SJCRH30 (cell line): ENCODE measurements at regions not wholly inside any gene's neighbourhood (a gene's known extent, or its start where the extent isn't known, plus 50 kb on each side); places are given as distances from the start of the nearest gene placed in this dataset.

Experiments
- DNase-seq, 2 experiments: peaks; one replicate each; pipeline ENCODE4 v3.0.0-alpha.2; 2015 to 2020
- H3K27ac ChIP-seq: fragments of 250-450 bp; sonication (Bioruptor Pico); 2 replicates; pipeline ENCODE4 v1.5.1; 2020; ENCODE audit warnings: mild to moderate bottlenecking, moderate library complexity
- H3K27me3 ChIP-seq: fragments of 250-450 bp; sonication (Bioruptor Pico); 2 replicates; pipeline ENCODE4 v1.5.1; 2020; ENCODE audit warnings: mild to moderate bottlenecking, moderate library complexity
- H3K36me3 ChIP-seq: fragments of 250-450 bp; sonication (Bioruptor Pico); 2 replicates; pipeline ENCODE4 v1.5.1; 2020; ENCODE audit warnings: mild to moderate bottlenecking, moderate library complexity
- H3K4me1 ChIP-seq: fragments of 250-450 bp; sonication (Bioruptor Pico); 2 replicates; pipeline ENCODE4 v1.5.1; 2020; ENCODE audit warnings: mild to moderate bottlenecking, moderate library complexity
- H3K4me3 ChIP-seq: fragments of 250-450 bp; sonication (Bioruptor Pico); 2 replicates; pipeline ENCODE4 v1.5.1; 2020; ENCODE audit warnings: mild to moderate bottlenecking, moderate library complexity
- H3K9me3 ChIP-seq: fragments of 250-450 bp; sonication (Bioruptor Pico); replicated peaks from 2 replicates; pipeline ENCODE4 v1.5.1; 2020; ENCODE audit warnings: mild to moderate bottlenecking, moderate library complexity

DNA sequence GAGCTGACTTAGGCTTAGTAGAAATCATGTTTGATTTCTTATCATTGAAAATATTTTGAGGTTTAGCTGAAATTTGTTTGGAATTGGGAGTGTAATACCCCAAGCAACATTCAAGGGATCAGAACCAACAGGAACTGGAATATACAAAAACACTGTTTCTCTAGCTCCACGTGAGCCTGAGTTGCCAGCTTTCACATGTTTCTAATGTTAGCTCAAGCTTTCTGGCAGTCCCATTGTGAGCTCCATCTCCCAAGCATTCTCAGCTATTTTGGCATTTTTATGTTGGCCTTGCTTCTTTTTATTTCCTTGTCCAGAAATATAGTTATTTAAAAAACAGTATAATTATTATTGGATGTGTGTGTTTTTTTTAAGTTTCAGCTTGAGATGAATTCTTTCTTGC, 427.1 kb upstream of the DPH6 start:
- no peak overlapping the region for H3K27ac ChIP-seq
- H3K27me3 ChIP-seq: no peaks in the 10 kb centered on the region
- H3K36me3 ChIP-seq: no peaks in the 10 kb centered on the region
- no peaks in the 10 kb centered on the region for H3K4me1 ChIP-seq
- H3K9me3 ChIP-seq: no peaks in the 10 kb centered on the region
- no peak overlapping the region for H3K4me3 ChIP-seq
- DNase-seq: no peak

DNA sequence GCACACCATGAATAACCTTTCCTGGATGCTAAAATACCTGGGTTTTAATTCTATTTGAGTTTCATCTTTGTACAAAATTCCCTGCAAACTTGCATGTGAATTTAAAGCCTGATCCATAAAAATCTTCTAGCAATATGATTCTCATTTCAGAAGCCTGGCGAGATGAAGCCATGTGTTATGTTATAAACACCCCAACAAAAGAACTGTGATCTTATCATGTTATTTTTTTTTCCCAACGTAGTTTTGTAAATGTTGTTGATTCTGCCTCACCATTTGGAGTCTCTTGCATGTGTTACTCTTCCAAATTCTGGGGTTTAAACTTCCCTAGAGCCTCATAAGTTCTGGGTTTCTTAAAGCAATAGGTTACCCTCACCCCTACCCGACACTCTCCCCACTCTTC, 428.1 kb upstream of the DPH6 start:
- H3K27ac ChIP-seq: no peak overlapping the region
- H3K9me3 ChIP-seq: no peaks in the 10 kb centered on the region
- no peaks in the 10 kb centered on the region for H3K36me3 ChIP-seq
- 0 out of 2 replicates have a peak, but pooled peaks cover 4% of the 10 kb centered on the region for H3K27me3 ChIP-seq
- H3K4me1 ChIP-seq: no peaks in the 10 kb centered on the region
- no peak overlapping the region for H3K4me3 ChIP-seq
- no peak for DNase-seq

DNA sequence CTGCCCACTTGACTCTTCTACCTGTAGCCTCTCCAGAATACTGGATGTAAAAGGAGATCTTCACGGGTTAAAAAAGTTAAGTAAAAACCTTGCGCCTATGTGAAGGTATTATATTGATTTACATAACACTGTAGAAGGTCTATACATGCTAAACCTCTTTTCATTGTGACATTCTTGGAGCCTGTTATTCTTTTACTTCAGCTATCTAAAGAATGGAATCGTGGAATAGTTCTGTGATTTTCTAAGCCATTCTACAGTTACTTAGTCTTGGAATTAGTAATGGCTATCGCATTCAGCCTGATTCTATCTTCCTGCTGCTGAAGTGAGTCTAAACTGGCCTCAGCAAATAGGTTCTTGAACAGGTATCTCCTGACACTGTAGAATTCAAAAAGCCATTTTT, 430.0 kb upstream of the DPH6 start:
- no peak for DNase-seq

DNA sequence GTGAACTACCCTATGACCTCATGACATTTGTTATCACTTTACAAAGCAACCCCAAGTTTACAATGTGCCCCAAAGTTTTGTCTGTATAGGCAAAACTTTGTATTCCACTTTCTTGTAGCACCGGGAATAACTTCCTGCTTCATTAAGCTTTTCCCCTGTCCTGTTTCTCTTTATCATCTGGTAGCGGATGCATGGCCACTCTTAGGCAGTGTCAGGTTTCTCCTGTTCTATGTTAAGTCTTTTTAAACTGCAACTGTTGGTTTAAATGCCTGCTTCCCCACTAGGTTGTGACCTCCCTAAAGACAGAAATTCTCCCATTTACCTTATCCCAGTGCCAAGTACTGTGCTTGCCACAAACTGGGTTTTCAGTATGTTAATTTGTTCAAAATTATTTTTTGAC, 433.6 kb upstream of the DPH6 start:
- Histone ChIP-seq H3K4me3 (no peak overlapping the region), H3K4me1 (no peaks in the 10 kb centered on the region), H3K9me3 (no peaks in the 10 kb centered on the region), H3K27ac (no peak overlapping the region), H3K27me3 (0 out of 2 replicates have a peak, but pooled peaks cover 12% of the 10 kb centered on the region), H3K36me3 (no peaks in the 10 kb centered on the region)
- peak in 1 of 2 experiments; percentile 19 for DNase-seq

More for the DNA sequence above, 430.0 kb upstream of the DPH6 start:
- Histone ChIP-seq H3K36me3 (no peaks in the 10 kb centered on the region), H3K4me3 (no peak overlapping the region), H3K27ac (no peak overlapping the region), H3K27me3 (0 out of 2 replicates have a peak, but pooled peaks cover 5% of the 10 kb centered on the region), H3K9me3 (no peaks in the 10 kb centered on the region), H3K4me1 (no peaks in the 10 kb centered on the region)

DNA sequence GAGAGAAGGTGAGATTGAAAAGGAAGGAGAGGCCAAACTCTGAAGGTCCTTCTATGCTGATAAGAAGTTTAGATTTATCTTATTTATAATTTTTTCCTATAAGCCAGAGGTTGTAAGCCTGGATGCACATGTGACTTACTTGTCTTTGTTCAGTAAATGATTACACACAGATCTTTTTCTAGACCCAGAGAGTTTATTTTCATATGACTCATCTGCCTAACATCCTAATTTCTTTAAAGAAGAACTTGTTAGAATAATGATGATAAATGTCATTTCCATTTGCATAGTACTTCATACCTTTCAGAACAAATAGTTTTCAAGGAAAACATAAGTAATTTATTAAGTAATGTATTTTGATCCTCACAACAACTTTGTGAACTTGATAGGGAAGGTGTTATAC, 434.8 kb upstream of the DPH6 start:
- Histone ChIP-seq H3K36me3 (no peaks in the 10 kb centered on the region), H3K27me3 (0 out of 2 replicates have a peak, but pooled peaks cover 12% of the 10 kb centered on the region), H3K4me3 (no peak overlapping the region), H3K9me3 (no peaks in the 10 kb centered on the region), H3K27ac (no peak overlapping the region), H3K4me1 (no peaks in the 10 kb centered on the region)
- no peak for DNase-seq

DNA sequence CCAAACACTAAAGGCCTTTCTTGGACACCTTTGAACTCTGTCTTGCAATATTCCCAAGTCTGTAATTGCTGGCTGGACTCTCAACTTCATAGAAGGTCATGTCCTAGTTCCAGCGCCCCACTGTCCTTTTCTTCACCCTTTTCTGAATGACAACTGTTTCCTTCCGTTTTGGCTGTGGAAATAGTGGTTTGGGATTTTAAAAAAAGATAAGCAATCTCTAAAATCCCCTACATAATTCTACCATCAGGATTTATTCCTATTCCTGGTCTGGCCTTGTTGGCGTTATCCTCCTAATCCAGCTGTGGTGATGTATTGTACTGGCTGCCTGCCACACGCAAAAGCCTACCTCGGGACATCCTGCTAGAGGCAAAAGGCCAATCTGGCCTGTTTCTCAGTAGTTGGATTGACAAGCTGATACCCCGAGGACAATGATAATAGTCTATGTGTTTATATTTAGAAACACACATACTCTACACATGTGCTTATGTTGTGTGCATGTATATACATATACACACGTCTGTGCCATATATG, 440.3 kb upstream of the DPH6 start:
- no peaks in the 10 kb centered on the region for H3K9me3 ChIP-seq
- peak in 1 of 2 experiments; percentile 4 for DNase-seq

DNA sequence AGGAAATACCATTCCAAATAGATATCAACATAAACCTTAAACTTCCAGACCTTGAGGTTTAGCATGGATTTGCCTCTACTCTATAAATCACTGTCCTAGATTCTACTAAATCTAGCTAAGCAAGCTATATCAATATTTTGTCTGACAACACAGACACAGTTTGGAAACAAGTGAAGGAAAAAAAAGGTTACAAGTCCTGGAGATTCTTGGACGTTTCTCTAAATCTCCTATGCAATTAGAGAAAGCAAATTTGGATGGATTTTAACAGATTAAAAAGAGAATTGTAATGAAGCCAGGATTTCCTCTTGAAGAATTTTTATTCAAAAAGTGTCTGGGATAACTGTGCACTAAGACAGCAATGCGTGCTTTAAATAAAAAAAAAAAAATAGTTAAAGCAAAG, 441.1 kb upstream of the DPH6 start:
- H3K27me3 ChIP-seq: 0 out of 2 replicates have a peak, but pooled peaks cover 2% of the 10 kb centered on the region
- H3K36me3 ChIP-seq: no peaks in the 10 kb centered on the region
- no peak overlapping the region for H3K4me3 ChIP-seq
- H3K27ac ChIP-seq: no peak overlapping the region
- no peaks in the 10 kb centered on the region for H3K4me1 ChIP-seq
- no peaks in the 10 kb centered on the region for H3K9me3 ChIP-seq
- no peak for DNase-seq

More for the DNA sequence above, 440.3 kb upstream of the DPH6 start:
- Histone ChIP-seq H3K27me3 (0 out of 2 replicates have a peak, but pooled peaks cover 8% of the 10 kb centered on the region), H3K4me3 (no peak overlapping the region), H3K4me1 (no peaks in the 10 kb centered on the region), H3K27ac (no peak overlapping the region), H3K36me3 (no peaks in the 10 kb centered on the region)

DNA sequence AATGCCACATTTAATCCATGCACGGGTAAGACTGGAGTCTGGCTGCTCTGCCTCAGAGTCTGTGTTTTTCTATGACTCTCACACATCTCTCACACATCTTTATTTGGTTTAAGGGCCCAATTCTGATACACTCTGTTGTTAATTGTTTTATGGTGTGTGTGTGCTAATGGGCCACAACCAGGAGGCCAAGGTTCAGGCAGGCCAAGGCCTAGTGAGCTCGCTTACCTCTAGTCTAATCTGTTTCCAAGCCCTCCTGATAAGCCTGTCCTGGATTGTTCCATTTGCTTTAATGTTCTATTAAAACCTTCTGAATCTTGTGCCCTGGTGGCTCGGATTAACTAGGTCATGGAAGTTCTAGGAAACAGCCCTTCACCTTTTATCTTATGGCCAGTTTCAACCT, 445.4 kb upstream of the DPH6 start:
- no peaks in the 10 kb centered on the region for H3K9me3 ChIP-seq
- no peaks in the 10 kb centered on the region for H3K27me3 ChIP-seq
- DNase-seq: no peak
- H3K36me3 ChIP-seq: no peaks in the 10 kb centered on the region
- no peak overlapping the region for H3K27ac ChIP-seq
- H3K4me3 ChIP-seq: no peak overlapping the region
- no peaks in the 10 kb centered on the region for H3K4me1 ChIP-seq

DNA sequence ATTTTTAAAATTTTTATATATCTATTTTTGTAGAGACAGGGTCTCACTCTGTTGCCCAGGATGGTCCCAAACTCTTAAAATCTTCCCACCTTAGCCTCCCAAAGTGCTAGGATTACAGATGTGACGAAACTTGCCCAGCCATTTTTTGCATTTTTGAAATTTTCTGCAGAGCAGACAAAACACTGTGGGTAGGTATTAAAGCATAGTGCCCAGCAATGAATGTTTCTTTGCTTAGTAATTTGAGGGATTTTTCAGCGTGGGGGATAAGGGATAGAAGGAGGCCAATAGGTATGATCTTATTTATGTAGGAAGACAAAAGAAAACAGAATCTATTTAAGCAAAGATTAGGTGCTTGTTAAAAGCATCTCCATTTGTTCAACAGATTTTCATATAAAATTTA, 446.8 kb upstream of the DPH6 start:
- H3K4me3 ChIP-seq: no peak overlapping the region
- no peaks in the 10 kb centered on the region for H3K9me3 ChIP-seq
- H3K27me3 ChIP-seq: no peaks in the 10 kb centered on the region
- no peak for DNase-seq
- no peak overlapping the region for H3K27ac ChIP-seq
- H3K4me1 ChIP-seq: no peaks in the 10 kb centered on the region
- no peaks in the 10 kb centered on the region for H3K36me3 ChIP-seq

DNA sequence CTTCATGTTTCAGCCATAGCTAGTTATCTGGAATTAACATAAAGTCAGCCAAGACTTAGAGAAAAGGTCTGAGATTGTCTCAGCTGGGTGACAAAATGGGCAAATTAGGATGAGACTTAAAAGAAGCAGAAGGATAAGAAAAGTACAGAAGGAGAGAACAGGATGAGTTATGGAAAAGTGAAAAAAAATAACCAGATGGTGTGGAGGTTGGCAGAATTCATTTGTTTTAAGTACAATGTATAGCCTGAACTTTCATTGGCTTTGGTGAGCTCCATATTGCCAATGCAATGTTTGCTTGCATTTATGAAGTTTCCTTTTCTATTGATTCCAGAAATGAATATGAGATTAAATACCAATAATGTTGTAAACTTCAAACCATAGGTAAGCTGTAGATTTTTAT, 447.2 kb upstream of the DPH6 start:
- no peaks in the 10 kb centered on the region for H3K36me3 ChIP-seq
- no peak overlapping the region for H3K27ac ChIP-seq
- no peak overlapping the region for H3K4me3 ChIP-seq
- no peaks in the 10 kb centered on the region for H3K27me3 ChIP-seq
- no peaks in the 10 kb centered on the region for H3K4me1 ChIP-seq
- H3K9me3 ChIP-seq: no peaks in the 10 kb centered on the region
- no peak for DNase-seq

DNA sequence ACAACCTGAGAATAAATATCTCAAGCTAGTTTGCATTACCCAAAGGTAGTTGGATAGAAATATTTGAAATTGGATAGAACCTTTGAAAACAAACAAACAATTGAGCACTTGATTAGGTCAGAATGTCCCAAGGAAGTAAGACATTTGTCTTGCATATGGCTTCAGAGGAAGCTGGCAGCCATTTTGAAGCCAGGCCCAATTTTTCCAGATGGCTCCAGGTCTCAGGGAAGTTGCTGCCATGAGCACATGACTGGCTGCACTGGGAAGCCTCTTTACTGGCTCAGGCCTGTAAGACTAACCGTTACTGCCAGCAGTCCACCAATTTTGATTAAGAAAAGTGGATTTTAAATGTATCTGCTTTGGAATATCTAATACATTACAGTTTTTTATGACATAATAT, 448.9 kb upstream of the DPH6 start:
- Histone ChIP-seq H3K9me3 (no peaks in the 10 kb centered on the region), H3K27me3 (no peaks in the 10 kb centered on the region), H3K4me3 (no peak overlapping the region), H3K4me1 (no peaks in the 10 kb centered on the region), H3K36me3 (no peaks in the 10 kb centered on the region), H3K27ac (no peak overlapping the region)
- DNase-seq: no peak

DNA sequence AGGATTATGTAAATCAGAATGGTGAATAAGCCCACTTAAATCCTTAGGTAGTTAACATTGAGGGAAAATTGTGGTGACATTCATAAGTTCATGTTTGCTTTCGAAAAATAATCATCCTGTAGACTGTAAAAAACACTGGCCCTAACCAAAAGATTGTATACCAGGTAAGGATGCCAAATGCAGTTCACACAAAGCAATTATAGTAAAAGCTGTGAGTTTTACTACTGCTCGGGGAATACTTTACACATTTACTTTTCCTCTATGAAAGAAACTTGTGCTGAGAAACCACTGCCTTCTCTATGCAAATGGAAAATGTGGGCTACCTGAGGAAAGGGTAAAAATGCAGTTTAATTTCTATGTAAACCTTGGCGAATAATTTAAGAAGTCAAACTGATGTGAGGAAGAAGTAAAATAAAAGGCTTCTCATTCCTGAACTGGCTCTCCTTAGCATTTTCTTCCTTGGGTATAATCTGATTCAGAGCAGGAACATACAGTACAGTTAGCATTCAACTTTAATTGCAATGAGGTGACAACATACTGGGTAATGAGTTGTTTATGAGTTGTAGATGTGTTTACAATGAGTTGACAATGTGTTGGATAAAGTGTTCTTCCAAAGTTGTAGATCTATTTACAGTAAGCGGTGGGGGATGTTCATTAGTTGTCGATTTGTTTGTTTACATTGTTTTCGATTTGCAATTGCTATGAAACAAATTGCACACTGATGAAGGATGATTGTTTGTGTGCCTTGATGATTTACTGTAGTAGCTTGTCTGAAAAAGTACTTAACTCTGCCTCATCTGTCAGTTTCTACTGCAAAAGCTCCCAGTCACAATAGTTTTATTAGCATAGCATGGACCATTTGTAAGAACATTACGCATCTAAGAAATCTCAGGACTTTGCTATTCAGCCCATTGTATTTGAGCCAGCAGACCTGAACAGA, 453.0 kb upstream of the DPH6 start:
- no peaks in the 10 kb centered on the region for H3K36me3 ChIP-seq
- H3K27me3 ChIP-seq: no peaks in the 10 kb centered on the region
- H3K4me3 ChIP-seq: no peak overlapping the region
- H3K27ac ChIP-seq: no peak overlapping the region
- H3K9me3 ChIP-seq: no peaks in the 10 kb centered on the region
- no peak for DNase-seq
- H3K4me1 ChIP-seq: no peaks in the 10 kb centered on the region

DNA sequence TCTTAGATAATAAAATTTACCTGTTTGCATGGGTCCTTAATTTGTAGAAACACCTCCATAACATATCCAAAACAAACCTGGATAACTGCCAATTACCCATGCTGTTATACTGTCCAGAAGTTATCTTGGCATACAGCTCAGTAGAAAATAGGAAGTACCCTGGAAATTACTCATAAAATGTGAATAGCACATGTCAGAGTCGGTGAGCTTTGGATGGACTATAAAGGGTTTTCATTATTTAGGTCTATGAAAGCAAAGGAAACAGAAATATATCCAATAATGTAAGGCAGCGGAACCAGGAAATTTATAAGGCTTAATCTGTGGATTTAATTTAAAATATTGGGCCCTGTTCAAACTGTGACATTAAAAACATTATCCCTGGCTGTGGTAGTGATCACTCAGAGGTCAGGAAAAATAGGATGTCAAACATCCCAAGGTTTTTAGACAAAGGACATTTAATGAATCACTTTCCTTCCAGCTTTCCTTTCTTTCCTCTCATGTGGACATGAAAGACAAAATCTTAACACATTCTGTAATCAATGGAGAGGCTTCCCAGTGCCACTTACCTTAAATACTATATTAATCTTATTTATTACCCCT, 459.0 kb upstream of the DPH6 start:
- Histone ChIP-seq H3K36me3 (no peaks in the 10 kb centered on the region), H3K4me1 (no peaks in the 10 kb centered on the region), H3K27me3 (no peaks in the 10 kb centered on the region), H3K27ac (no peak overlapping the region), H3K4me3 (no peak overlapping the region), H3K9me3 (no peaks in the 10 kb centered on the region)
- no peak for DNase-seq

DNA sequence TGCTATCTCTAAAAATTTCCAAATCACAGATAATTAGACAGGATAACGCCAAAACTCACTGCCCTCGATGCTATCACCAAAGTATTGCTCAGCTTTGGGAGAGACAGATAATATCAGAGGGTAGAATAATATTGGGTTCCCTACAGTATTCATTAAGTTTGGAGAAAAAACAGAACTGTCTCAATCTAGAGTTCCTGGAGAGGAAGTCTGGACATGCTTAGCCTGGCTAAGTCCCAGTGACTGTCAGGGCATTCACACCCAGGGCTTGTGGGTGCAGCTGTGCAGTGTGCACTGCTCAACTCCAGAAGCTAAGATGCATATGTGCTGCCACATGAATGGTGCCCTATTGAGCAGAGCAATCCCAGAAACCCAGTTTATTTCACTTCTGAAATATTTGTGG, 459.6 kb upstream of the DPH6 start:
- Histone ChIP-seq H3K4me3 (no peak overlapping the region), H3K36me3 (no peaks in the 10 kb centered on the region), H3K27me3 (no peaks in the 10 kb centered on the region), H3K9me3 (no peaks in the 10 kb centered on the region), H3K27ac (no peak overlapping the region), H3K4me1 (no peaks in the 10 kb centered on the region)
- no peak for DNase-seq

DNA sequence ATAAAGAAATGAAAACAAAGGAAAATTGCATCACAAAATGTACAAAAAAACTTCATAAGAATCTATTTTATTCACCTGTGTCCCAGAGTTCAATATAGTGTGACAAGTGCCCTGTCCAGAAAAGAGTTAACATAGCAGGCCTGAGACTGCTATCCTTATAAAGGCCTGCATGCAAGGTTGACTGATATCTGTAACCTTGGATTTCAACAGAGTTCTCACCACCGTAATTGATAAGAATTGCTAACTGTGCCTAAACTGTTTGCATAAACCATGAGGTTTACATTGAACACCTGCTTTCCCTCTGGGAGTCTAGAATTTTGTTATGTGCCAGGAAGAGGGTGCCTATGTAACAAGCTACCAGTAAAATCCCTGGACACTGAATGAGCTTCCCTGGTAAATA, 461.7 kb upstream of the DPH6 start:
- Histone ChIP-seq H3K4me3 (no peak overlapping the region), H3K27me3 (no peaks in the 10 kb centered on the region), H3K36me3 (no peaks in the 10 kb centered on the region), H3K9me3 (no peaks in the 10 kb centered on the region), H3K27ac (no peak overlapping the region), H3K4me1 (no peaks in the 10 kb centered on the region)
- no peak for DNase-seq
